PC-9 (cell line): ENCODE measurements at regions not wholly inside any gene's neighbourhood (a gene's known extent, or its start where the extent isn't known, plus 50 kb on each side); places are given as distances from the start of the nearest gene placed in this dataset.

Experiments
- BruUV-seq: library from RNA; stranded (reverse); fragments of 400-500 nt; replicated peaks from 2 replicates; lab custom pipeline; 2021; lab: Mats Ljungman, UMichigan
- CTCF ChIA-PET: fragments of 300-600 bp; sonication (Branson Sonifier 250); formaldehyde crosslinking; loops from one replicate; lab custom pipeline; 2022; ENCODE audit warnings: antibody characterized with exemption; lab: Charles Lee
- POLR2A ChIA-PET: fragments of 300-600 bp; sonication (Branson Sonifier 250); formaldehyde crosslinking; loops from one replicate; lab custom pipeline; 2022; ENCODE audit warnings: antibody characterized with exemption; ENCODE audit not compliant: unreplicated experiment; lab: Charles Lee
- DNase-seq, 2 experiments: peaks; one replicate each; pipeline versions ENCODE4 v3.0.0 to v3.0.0-alpha.2; 2015 to 2022; ENCODE audit warnings: mixed read lengths in 1 of 2
- H2AFZ ChIP-seq: fragments of 200-600 bp; sonication (generic); 2 replicates; pipeline ENCODE4 v1.8.1; 2017; ENCODE audit warnings: antibody characterized with exemption
- H3F3A ChIP-seq: fragments of 200-600 bp; sonication (generic); 2 replicates; pipeline ENCODE4 v1.8.1; 2017; ENCODE audit warnings: antibody characterized with exemption, mild to moderate bottlenecking, low read depth; ENCODE audit not compliant: insufficient read depth
- H3K27ac ChIP-seq: fragments of 200-600 bp; sonication (generic); 2 replicates; pipeline ENCODE4 v1.6.1; 2016; ENCODE audit warnings: mixed run types
- H3K27me3 ChIP-seq: fragments of 200-600 bp; sonication (generic); 2 replicates; pipeline ENCODE4 v1.6.1; 2016; ENCODE audit warnings: low read depth, mixed run types; ENCODE audit not compliant: insufficient read depth
- H3K36me3 ChIP-seq: fragments of 200-600 bp; sonication (generic); 2 replicates; pipeline ENCODE4 v1.6.1; 2016; ENCODE audit warnings: low read depth, mixed run types
- H3K4me1 ChIP-seq: fragments of 200-600 bp; sonication (generic); replicated peaks from 2 replicates; pipeline ENCODE4 v1.6.1; 2016; ENCODE audit warnings: mixed run types; ENCODE audit not compliant: insufficient read depth
- H3K4me2 ChIP-seq: fragments of 200-600 bp; sonication (generic); 2 replicates; pipeline ENCODE4 v1.6.1; 2017; ENCODE audit warnings: mixed run types
- H3K4me3 ChIP-seq: fragments of 200-600 bp; sonication (generic); 2 replicates; pipeline ENCODE4 v1.6.1; 2016; ENCODE audit warnings: mixed run types
- H3K79me2 ChIP-seq: fragments of 200-600 bp; sonication (generic); 2 replicates; pipeline ENCODE4 v1.6.1; 2017; ENCODE audit warnings: low read depth, mixed run types
- H3K9me2 ChIP-seq: fragments of 200-600 bp; sonication (generic); 2 replicates; pipeline ENCODE4 v1.8.1; 2017; ENCODE audit warnings: mild to moderate bottlenecking; ENCODE audit not compliant: insufficient read depth
- H3K9me3 ChIP-seq: fragments of 200-600 bp; sonication (generic); 2 replicates; pipeline ENCODE4 v1.8.1; 2016; ENCODE audit warnings: low read depth; ENCODE audit not compliant: insufficient read depth
- H4K20me1 ChIP-seq: fragments of 200-600 bp; sonication (generic); 2 replicates; pipeline ENCODE4 v1.8.1; 2017; ENCODE audit not compliant: insufficient read depth
- CTCF ChIP-seq: fragments of 200-600 bp; sonication (generic); conservative IDR thresholded peaks from 2 replicates; pipeline ENCODE4 v1.6.1; 2017; ENCODE audit warnings: mixed run types, antibody characterized with exemption, mild to moderate bottlenecking, moderate library complexity
- EZH2 ChIP-seq: fragments of 200-600 bp; sonication (generic); IDR thresholded peaks from 2 replicates; pipeline ENCODE4 v1.8.0; 2017; ENCODE audit warnings: antibody characterized with exemption, low read depth
- intact Hi-C: fragments of 100-400 bp; cut with micrococcal nuclease; formaldehyde crosslinking; loops from one replicate; pipeline ENCODE4 v1.10.0; 2022; ENCODE audit not compliant: unreplicated experiment

GRCh38 chr5:153158608-153159007 is 331.9 kb upstream of the GRIA1 start:
- POLR2A ChIA-PET, result no interaction called here

GRCh38 chr5:153159616-153160015 is 330.9 kb upstream of the GRIA1 start:
- ChIA-PET CTCF (no interaction called here), POLR2A (no interaction called here)
- DNase-seq, result no peak
- H2AFZ ChIP-seq, result no peak overlapping the region
- no peaks in the 10 kb centered on the region for H3F3A ChIP-seq
- H3K4me3 ChIP-seq, result no peak overlapping the region
- no peak overlapping the region for H3K4me2 ChIP-seq
- no peaks in the 10 kb centered on the region for H3K79me2 ChIP-seq
- BruUV-seq, result no TSS peak
- TF ChIP-seq CTCF, result no peak
- TF ChIP-seq EZH2, result no peak
- no peaks in the 10 kb centered on the region for H4K20me1 ChIP-seq
- no peak overlapping the region for H3K27ac ChIP-seq
- H3K27me3 ChIP-seq, result no peaks in the 10 kb centered on the region
- H3K4me1 ChIP-seq, result no peaks in the 10 kb centered on the region
- H3K36me3 ChIP-seq, result no peaks in the 10 kb centered on the region
- intact Hi-C loops, result no loop called here
- H3K9me2 ChIP-seq, result no peaks in the 10 kb centered on the region
- no peaks in the 10 kb centered on the region for H3K9me3 ChIP-seq

More at GRCh38 chr5:153158608-153159007, 331.9 kb upstream of the GRIA1 start:
- Histone ChIP-seq H2AFZ (no peak overlapping the region), H3K27me3 (no peaks in the 10 kb centered on the region), H3K27ac (no peak overlapping the region), H3K4me3 (no peak overlapping the region), H3F3A (no peaks in the 10 kb centered on the region), H3K4me2 (no peak overlapping the region), H3K79me2 (no peaks in the 10 kb centered on the region), H3K9me3 (no peaks in the 10 kb centered on the region), H3K9me2 (no peaks in the 10 kb centered on the region), H3K4me1 (no peaks in the 10 kb centered on the region), H3K36me3 (no peaks in the 10 kb centered on the region), H4K20me1 (no peaks in the 10 kb centered on the region)
- DNase-seq, result no peak
- intact Hi-C loops, result no loop called here
- TF ChIP-seq EZH2 (no peak), CTCF (no peak)
- no TSS peak for BruUV-seq
- CTCF ChIA-PET, result no interaction called here

- H3K27me3 ChIP-seq, result no peaks in the 10 kb centered on the region
- H4K20me1 ChIP-seq, result no peaks in the 10 kb centered on the region
- no peaks in the 10 kb centered on the region for H3K9me2 ChIP-seq
- ChIA-PET POLR2A (no interaction called here), CTCF (no interaction called here)
- no peak for DNase-seq
- no peaks in the 10 kb centered on the region for H3K4me1 ChIP-seq
- no peaks in the 10 kb centered on the region for H3K36me3 ChIP-seq
- BruUV-seq, result no TSS peak
- no peaks in the 10 kb centered on the region for H3K79me2 ChIP-seq
- intact Hi-C loops, result no loop called here
- H3K9me3 ChIP-seq, result no peaks in the 10 kb centered on the region
- TF ChIP-seq EZH2 (no peak), CTCF (no peak)
- H3K4me3 ChIP-seq, result no peak overlapping the region
- no peaks in the 10 kb centered on the region for H3F3A ChIP-seq
- H3K27ac ChIP-seq, result no peak overlapping the region
- no peak overlapping the region for H3K4me2 ChIP-seq
- no peak overlapping the region for H2AFZ ChIP-seq
Measured at GRCh38 chr5:153168241-153168640, 322.2 kb upstream of the GRIA1 start.
